GM19035 (cell line): ENCODE measurements at regions not wholly inside any gene's neighbourhood (a gene's known extent, or its start where the extent isn't known, plus 50 kb on each side); places are given as distances from the start of the nearest gene placed in this dataset.

ENCODE experiments used
- ATAC-seq: cut with Tn5 transposase; IDR thresholded peaks from one replicate; pipeline ENCODE4 v1.9.1; 2021; ENCODE audit not compliant: unreplicated experiment

DNA sequence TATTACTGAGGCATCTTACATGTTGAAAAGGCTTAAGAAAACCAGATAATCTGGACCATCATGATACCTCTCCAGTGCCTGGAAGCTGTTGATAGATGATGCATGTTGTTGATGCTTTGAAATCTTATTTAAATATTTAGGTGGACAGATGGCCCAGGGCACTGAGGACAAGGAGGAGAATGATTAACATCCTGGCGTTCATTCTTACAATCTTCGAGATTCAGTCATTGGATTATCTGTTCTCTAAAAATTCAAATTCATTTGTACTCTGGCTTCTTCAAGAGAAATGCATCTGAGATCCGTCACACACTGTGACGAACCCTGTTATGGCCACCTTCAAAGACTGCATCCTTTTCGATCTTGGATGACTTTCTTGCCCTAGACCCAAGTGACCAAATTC, 121.3 kb upstream of the IGF1 start:
- no peak for ATAC-seq

- ATAC-seq, result no peak
Measured at GRCh38 chr12:102596687-102597086, 116.3 kb upstream of the IGF1 start.

- no peak for ATAC-seq
Measured at GRCh38 chr12:102596031-102596430, 115.7 kb upstream of the IGF1 start.

- ATAC-seq, result no peak
Measured at GRCh38 chr12:102595315-102595714, 115.0 kb upstream of the IGF1 start.

- no peak for ATAC-seq
Measured at GRCh38 chr12:102593134-102593533, 112.8 kb upstream of the IGF1 start.

- ATAC-seq, result no peak
Measured at GRCh38 chr12:102592134-102592533, 111.8 kb upstream of the IGF1 start.

GRCh38 chr12:102573237-102573636, 92.9 kb upstream of the IGF1 start:
- no peak for ATAC-seq

GRCh38 chr12:102571889-102572288, 91.5 kb upstream of the IGF1 start:
- ATAC-seq, result no peak

DNA sequence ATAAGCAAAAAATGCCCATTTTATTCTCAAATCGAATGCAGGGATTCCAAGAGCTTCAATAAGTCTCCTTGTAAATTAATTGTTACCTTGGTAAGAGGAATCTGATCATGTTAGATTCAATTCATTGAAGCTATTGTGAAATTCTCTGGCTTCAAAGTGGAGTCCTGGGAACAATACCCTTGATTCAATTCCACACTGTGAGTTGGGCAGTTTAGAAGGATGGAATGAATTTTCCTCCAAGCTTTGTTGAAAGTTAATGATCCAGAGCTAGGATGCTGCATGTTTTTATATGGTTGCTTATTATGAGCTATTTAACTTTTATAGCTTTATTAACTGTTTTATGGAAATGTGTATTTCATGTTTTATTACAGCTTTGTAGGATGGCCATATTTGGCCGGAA, 89.9 kb upstream of the IGF1 start:
- ATAC-seq, result no peak

GRCh38 chr12:102569803-102570202, 89.4 kb upstream of the IGF1 start:
- ATAC-seq, result no peak

DNA sequence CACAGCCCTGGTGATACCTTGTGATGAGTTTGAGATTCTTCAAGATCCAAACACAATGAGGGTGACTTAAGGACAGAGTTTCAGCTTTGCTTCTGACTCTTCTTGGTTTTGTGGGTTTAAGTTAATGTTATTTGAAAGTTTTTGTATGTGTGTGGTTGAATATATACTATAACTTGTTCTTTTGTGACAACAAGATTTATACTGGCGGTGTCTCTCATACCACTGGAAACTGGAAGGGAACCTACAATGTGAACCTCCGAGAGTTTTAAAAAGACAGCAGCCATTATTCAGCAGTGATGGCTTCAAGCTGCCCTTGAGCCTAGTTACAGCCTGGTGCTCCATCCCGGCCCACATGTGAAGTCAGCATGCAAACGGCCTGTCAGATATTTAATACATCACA, 87.9 kb upstream of the IGF1 start:
- ATAC-seq, result no peak

GRCh38 chr12:102567031-102567985, 86.9 kb upstream of the IGF1 start:
- no peak for ATAC-seq

- ATAC-seq, result no peak
Measured at GRCh38 chr12:102565555-102565954, 85.2 kb upstream of the IGF1 start.

GRCh38 chr12:102564026-102564425, 83.7 kb upstream of the IGF1 start:
- no peak for ATAC-seq

DNA sequence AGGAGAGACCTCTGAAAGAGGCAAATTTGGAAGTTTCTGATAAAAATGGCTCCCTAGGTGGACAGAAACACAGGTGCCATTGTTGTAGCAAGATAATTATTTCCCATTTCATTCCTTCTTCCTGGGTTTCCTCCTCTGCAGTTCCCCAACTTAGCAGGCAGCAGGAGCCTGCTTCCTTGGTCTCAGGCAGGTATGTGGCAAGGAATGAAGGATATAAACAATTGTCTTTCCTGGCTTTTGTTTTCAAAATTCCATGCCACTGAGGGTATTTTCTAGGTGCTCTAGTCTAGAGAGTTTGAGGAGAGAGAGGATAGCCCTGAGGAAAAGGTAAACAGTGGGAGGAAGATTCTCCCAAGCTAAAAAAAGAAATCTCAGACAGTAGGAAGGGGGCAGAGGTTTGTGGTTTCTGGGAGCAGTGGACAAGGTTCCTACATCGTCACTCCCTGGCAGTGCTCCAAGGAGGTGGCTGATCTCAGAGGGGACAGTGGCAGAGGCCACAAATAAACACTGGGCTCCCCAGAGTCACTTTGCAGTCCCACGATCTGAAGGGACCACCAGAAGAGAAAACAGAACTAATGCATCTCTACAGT, 82.6 kb upstream of the IGF1 start:
- ATAC-seq, result no peak

DNA sequence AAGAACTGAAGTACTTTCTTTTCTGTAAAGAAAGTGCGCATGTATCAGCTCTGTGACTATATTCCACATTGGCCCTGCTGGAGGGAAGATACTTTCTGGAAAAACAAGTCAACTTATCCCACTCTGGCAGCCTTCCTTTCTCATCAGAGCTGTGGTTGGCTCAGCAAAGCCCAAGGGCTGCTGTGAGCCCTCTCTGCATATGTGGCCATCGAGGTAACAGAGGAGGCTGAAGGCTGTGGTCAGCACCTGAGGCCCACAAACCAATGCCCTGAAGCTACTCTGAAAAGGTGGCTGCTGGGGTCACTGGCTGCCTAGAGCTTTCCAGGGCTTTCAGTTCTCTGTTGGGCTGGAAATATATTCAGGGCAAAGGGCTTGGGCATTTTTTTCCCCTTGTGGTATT, 70.8 kb upstream of the IGF1 start:
- ATAC-seq, result no peak

DNA sequence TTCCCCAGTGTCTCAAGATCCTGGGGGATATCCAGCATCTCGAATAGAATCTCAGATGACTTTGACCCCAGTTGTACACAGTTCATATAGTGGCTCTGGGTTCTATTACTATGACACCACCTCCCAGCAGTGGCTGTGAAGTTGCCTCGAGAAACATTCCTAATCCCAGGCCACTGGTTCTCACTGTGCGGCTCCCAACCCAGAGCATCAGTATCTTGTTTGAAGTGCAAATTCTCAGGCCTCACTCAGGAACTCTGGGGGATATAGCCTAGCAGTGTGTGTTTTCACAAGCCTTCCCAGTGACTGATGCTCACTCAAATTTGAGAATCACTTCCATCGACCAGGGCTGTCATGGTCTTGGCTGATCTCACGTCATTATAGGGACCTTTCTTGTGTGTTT, 69.3 kb upstream of the IGF1 start:
- no peak for ATAC-seq

- no peak for ATAC-seq
Measured at GRCh38 chr12:102548543-102548942, 68.2 kb upstream of the IGF1 start.

DNA sequence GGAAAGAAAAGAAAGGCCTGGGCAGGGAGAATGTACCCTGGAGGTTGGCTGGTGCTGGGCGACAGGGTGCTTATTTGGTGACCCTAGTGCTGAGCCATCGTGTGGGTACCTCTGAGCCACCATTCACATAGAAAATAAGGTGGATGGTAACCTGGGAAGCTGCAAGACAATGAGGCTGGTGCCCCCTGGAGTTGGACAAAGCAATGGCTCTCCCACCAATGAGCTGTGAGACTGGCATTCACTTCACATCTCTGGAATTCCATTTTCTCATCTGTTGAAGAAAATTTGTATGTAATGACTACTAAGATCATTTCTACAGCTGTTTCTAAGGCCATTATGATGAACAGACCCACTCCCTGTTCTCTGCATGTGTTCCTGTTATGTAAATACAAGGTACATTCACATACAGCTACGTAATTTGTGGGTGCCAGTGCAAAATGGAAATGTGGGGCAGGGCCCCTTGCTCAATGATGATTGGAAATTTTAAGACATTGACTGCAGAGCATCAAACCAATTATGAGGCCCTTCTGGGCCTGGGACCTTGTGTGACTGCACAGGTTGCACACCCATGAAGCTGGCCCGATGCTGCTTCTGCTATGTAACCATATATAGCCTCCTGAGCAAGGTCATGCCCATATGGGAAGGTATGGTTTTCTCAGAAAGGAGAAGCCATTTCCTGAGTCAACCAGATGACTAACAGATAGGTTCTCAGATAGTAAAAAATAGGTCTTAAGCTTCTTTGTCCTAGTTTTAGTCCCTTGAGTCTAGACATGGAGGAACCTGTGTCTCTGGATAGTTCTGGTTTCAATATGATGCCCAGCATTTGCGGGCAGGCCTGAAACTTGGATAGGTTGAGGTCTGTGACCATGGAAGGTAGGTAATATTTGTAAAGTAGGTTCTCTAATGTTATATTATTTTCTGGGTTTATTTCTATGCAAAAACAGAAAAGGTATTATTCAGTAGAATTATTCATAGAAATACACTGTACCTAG, 63.4 kb upstream of the IGF1 start:
- no peak for ATAC-seq

- ATAC-seq, result no peak
Measured at GRCh38 chr12:102542816-102543440, 62.6 kb upstream of the IGF1 start.
